Stimulated activated CD4-positive, alpha-beta T cell treated with anti-CD3 and anti-CD28 coated beads, Interleukin-15, amount 100 ng/mL, for 48 hours (primary cell): ENCODE measurements at regions not wholly inside any gene's neighbourhood (a gene's known extent, or its start where the extent isn't known, plus 50 kb on each side); places are given as distances from the start of the nearest gene placed in this dataset.

Experiments
- DNase-seq, 2 donors: peaks; one replicate each; pipeline ENCODE4 v3.0.0-alpha.2; 2020; ENCODE audit warnings: low read depth in 2 of 2

- DNase-seq = no peak
Observed at GRCh38 chr22:48223488-48224190, 1461.2 kb downstream of the TBC1D22A start.

- no peak for DNase-seq
Observed at GRCh38 chr22:48222742-48223487, 1460.5 kb downstream of the TBC1D22A start.

- DNase-seq = no peak
Observed at GRCh38 chr22:48218889-48219420, 1456.5 kb downstream of the TBC1D22A start.

- no peak for DNase-seq
Observed at GRCh38 chr22:48217596-48217995, 1455.1 kb downstream of the TBC1D22A start.

GRCh38 chr22:48212727-48213126 is 1450.3 kb downstream of the TBC1D22A start:
- no peak for DNase-seq

GRCh38 chr22:48210812-48211211 is 1448.4 kb downstream of the TBC1D22A start:
- DNase-seq = no peak

- no peak for DNase-seq
Observed at GRCh38 chr22:48210198-48210580, 1447.7 kb downstream of the TBC1D22A start.

GRCh38 chr22:48209473-48210197 is 1447.2 kb downstream of the TBC1D22A start:
- DNase-seq = no peak

- DNase-seq = no peak
Observed at GRCh38 chr22:48208894-48209293, 1446.4 kb downstream of the TBC1D22A start.

GRCh38 chr22:48207919-48208535 is 1445.6 kb downstream of the TBC1D22A start:
- DNase-seq = no peak

GRCh38 chr22:48205790-48206189 is 1443.3 kb downstream of the TBC1D22A start:
- DNase-seq = no peak

- DNase-seq = no peak
Observed at GRCh38 chr22:48205161-48205560, 1442.7 kb downstream of the TBC1D22A start.

GRCh38 chr22:48204296-48204695 is 1441.8 kb downstream of the TBC1D22A start:
- DNase-seq = no peak

- no peak for DNase-seq
Observed at GRCh38 chr22:48199667-48200066, 1437.2 kb downstream of the TBC1D22A start.

GRCh38 chr22:48198489-48199459 is 1436.3 kb downstream of the TBC1D22A start:
- DNase-seq = no peak

- no peak for DNase-seq
Observed at GRCh38 chr22:48197189-48197690, 1434.8 kb downstream of the TBC1D22A start.

GRCh38 chr22:48192920-48193319 is 1430.5 kb downstream of the TBC1D22A start:
- no peak for DNase-seq

- no peak for DNase-seq
Observed at GRCh38 chr22:48192071-48192470, 1429.6 kb downstream of the TBC1D22A start.

- DNase-seq = no peak
Observed at GRCh38 chr22:48188231-48188721, 1425.8 kb downstream of the TBC1D22A start.

- DNase-seq = no peak
Observed at GRCh38 chr22:48187356-48187755, 1424.9 kb downstream of the TBC1D22A start.
